Sigmoid colon (tissue), 6 donors: ENCODE measurements at regions not wholly inside any gene's neighbourhood (a gene's known extent, or its start where the extent isn't known, plus 50 kb on each side); places are given as distances from the start of the nearest gene placed in this dataset.

ENCODE experiments used
- DNase-seq: peaks from one replicate; pipeline ENCODE4 v3.0.0-alpha.2; 2019
- H3K27ac ChIP-seq, 4 donors: fragments of 200-600 bp; sonication (generic); one replicate each; pipeline ENCODE4 v1.5.1; 2016 to 2019; ENCODE audit warnings: mild to moderate bottlenecking in 1 of 4
- H3K27me3 ChIP-seq, 3 donors: fragments of 200-600 bp; sonication (generic); one replicate each; pipeline ENCODE4 v1.5.1; 2019; ENCODE audit warnings: mild to moderate bottlenecking in 1 of 3
- H3K36me3 ChIP-seq, 4 donors: fragments of 200-600 bp; sonication (generic); one replicate each; pipeline ENCODE4 v1.5.1; 2016 to 2019
- H3K4me1 ChIP-seq, 4 donors: fragments of 200-600 bp; sonication (generic); one replicate each; pipeline ENCODE4 v1.5.1; 2017 to 2019
- H3K4me3 ChIP-seq, 4 donors: fragments of 200-600 bp; sonication (generic); one replicate each; pipeline ENCODE4 v1.5.1; 2017 to 2019; ENCODE audit warnings: mild to moderate bottlenecking in 2 of 4, moderate library complexity in 1 of 4
- H3K9me3 ChIP-seq, 4 donors: fragments of 200-600 bp in 3 of 4; sonication (generic) in 3 of 4; one replicate each; pipeline versions ENCODE4 v1.5.1 to v1.6.1; 2013 to 2019
- EP300 ChIP-seq, 4 donors: sonication (generic); formaldehyde crosslinking; IDR thresholded peaks; one replicate each; pipeline ENCODE4 v1.6.1; 2017; ENCODE audit warnings: antibody characterized with exemption in 4 of 4
- POLR2A ChIP-seq, 2 donors: fragments of 450-650 bp; IDR thresholded peaks; one replicate each; pipeline ENCODE4 v1.6.1; 2016; ENCODE audit warnings: antibody characterized with exemption in 2 of 2, mild to moderate bottlenecking in 2 of 2, moderate library complexity in 2 of 2
- POLR2AphosphoS5 ChIP-seq, 4 donors: sonication (generic); formaldehyde crosslinking; IDR thresholded peaks; one replicate each; pipeline ENCODE4 v1.6.1; 2017; ENCODE audit warnings: antibody characterized with exemption in 4 of 4
- WGBS, 2 donors: extraction: QIAGEN DNeasy Blood & Tissue Kit; methylation state at CpG; one replicate each; pipeline ENCODE4 v1.1.7; 2013; 5-methylcytosine and 5-hydroxymethylcytosine counted together
- intact Hi-C: fragments of 100-400 bp; cut with DNase I; formaldehyde crosslinking; loops from one replicate; pipeline ENCODE4 v1.15.1; 2023
- TF ChIP-seq, protein P1 (sequence below), 4 experiments: fragments of 450-650 bp in 3 of 4; fragments of 200-600 bp in 1 of 4; IDR thresholded peaks; one replicate each; pipeline ENCODE4 v1.5.1; 2016 to 2019; ENCODE audit warnings: antibody characterized with exemption in 4 of 4, mild to moderate bottlenecking in 3 of 4, moderate library complexity in 2 of 4
- donor health status: healthy with polysubstance abuse.
- donor health status: healthy.

DNA sequence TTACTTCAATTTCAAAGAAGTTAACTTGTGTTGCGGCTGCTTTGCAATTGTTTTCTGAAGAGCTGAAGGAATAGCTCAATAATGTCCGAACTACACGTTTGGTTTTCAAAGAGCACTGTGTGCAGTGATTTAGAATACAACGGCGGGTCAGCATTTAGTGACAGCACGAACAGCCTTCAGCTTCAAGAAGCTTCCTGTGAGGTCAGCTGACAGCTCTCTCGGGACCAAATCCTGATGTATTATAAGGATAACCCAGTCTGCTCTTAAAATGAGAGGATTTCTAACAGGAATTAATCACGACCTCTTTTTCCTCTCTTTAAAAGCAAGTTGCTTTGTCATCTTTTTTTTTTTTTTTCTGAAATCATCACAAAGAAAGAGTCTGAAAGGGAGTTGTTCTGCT is 97.9 kb upstream of the UNC13C start:
- 62 to 81% methylated on average over 8 of the region's 8 CpGs for WGBS, 2 donors
- no peak for TF ChIP-seq POLR2A (IDR thresholded peaks at IDR 0.05)
- no peak for TF ChIP-seq EP300 (IDR thresholded peaks at IDR 0.05)
- TF ChIP-seq, protein P1, sequence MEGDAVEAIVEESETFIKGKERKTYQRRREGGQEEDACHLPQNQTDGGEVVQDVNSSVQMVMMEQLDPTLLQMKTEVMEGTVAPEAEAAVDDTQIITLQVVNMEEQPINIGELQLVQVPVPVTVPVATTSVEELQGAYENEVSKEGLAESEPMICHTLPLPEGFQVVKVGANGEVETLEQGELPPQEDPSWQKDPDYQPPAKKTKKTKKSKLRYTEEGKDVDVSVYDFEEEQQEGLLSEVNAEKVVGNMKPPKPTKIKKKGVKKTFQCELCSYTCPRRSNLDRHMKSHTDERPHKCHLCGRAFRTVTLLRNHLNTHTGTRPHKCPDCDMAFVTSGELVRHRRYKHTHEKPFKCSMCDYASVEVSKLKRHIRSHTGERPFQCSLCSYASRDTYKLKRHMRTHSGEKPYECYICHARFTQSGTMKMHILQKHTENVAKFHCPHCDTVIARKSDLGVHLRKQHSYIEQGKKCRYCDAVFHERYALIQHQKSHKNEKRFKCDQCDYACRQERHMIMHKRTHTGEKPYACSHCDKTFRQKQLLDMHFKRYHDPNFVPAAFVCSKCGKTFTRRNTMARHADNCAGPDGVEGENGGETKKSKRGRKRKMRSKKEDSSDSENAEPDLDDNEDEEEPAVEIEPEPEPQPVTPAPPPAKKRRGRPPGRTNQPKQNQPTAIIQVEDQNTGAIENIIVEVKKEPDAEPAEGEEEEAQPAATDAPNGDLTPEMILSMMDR (IDR thresholded peaks at IDR 0.05) = no peak
- no peak for TF ChIP-seq POLR2AphosphoS5 (IDR thresholded peaks at IDR 0.05)
- no peaks in the 10 kb centered on the region for H3K27me3 ChIP-seq
- H3K36me3 ChIP-seq = no peaks in the 10 kb centered on the region
- no peaks in the 10 kb centered on the region for H3K4me1 ChIP-seq
- H3K4me3 ChIP-seq = no peak overlapping the region
- intact Hi-C loops = no loop called here
- DNase-seq = no peak
- H3K27ac ChIP-seq = no peak overlapping the region
- H3K9me3 ChIP-seq = no peaks in the 10 kb centered on the region

DNA sequence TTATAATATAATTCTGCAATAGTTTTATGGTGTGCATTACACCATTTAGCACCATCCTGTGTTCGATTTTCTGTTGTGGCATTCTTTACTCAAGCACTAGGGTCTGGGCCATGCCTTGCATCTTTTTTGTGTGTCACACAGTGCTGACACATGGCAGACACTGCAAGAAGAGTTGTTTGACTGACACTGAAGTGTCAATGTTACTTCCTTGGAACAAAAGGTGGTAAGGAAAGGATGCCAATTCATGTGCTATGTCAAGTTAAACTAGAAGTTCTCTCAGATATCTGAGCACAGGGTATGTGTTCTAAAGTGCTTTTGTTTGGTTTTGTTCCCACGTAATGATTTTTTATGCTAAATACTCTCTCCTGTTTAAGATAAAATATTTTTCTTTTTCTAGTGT is 102.5 kb upstream of the UNC13C start:
- Histone ChIP-seq H3K4me1 (no peaks in the 10 kb centered on the region), H3K27ac (no peak overlapping the region)

DNA sequence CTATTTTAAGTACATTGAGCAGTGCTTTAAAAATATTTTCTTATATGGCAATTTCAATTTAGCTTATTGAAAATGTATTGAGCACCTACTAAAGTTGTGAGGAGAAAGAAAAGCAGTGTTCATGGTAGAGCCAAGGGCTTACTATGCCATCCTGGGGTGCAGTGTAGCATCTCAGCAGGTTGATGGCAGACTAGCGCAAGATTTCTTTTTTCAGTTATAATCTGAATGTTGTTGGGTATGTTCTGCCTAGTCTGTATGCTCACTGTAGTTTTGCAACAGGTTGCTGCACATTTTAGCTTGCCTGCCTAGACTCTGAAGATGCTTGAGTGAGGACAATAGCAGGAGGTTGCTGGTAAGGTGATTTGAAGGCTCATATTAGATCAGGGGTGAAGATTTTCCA is 103.1 kb upstream of the UNC13C start:
- 92 to 93% methylated on average over 1 of the region's 1 CpG for WGBS, 2 donors
- TF ChIP-seq POLR2A (IDR thresholded peaks at IDR 0.05) (no peak), EP300 (IDR thresholded peaks at IDR 0.05) (no peak), POLR2AphosphoS5 (IDR thresholded peaks at IDR 0.05) (no peak)
- TF ChIP-seq, protein P1 (IDR thresholded peaks at IDR 0.05) = no peak
- H3K36me3 ChIP-seq = no peaks in the 10 kb centered on the region
- H3K27ac ChIP-seq = no peak overlapping the region
- no peaks in the 10 kb centered on the region for H3K27me3 ChIP-seq
- H3K4me3 ChIP-seq = no peak overlapping the region
- no peak for DNase-seq
- intact Hi-C loops = no loop called here
- H3K4me1 ChIP-seq = no peaks in the 10 kb centered on the region
- H3K9me3 ChIP-seq = no peaks in the 10 kb centered on the region

More for the DNA sequence above, 102.5 kb upstream of the UNC13C start:
- Histone ChIP-seq H3K27me3 (no peaks in the 10 kb centered on the region), H3K4me3 (no peak overlapping the region), H3K36me3 (no peaks in the 10 kb centered on the region), H3K9me3 (no peaks in the 10 kb centered on the region)
- no peak for TF ChIP-seq POLR2AphosphoS5 (IDR thresholded peaks at IDR 0.05)
- TF ChIP-seq EP300 (IDR thresholded peaks at IDR 0.05) = no peak
- TF ChIP-seq POLR2A (IDR thresholded peaks at IDR 0.05) = no peak
- TF ChIP-seq, protein P1 (IDR thresholded peaks at IDR 0.05) = no peak
- 64 to 76% methylated on average over 2 of the region's 2 CpGs for WGBS, 2 donors
- DNase-seq = no peak
- intact Hi-C loops = no loop called here

DNA sequence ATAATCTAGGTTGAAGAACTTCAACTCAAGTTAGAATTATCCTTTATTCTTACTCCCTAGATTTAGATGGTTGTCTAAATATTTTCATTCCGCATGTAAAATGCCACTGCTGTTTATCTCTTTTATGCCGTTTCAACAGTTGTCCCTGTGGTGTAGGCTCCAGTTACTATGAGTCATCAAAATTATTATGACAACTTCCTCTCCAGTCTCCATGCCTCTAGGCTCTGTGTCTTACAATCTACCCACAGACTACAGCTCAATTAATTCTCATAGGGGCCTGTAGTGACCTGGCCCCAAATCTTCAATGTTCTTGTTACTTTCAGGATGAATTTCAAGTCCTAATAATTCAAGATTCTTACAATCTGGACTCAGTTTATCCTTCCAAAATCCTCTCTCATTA is 105.8 kb upstream of the UNC13C start:
- intact Hi-C loops = no loop called here
- 53 to 63% methylated on average over 2 of the region's 2 CpGs for WGBS, 2 donors
- no peak for TF ChIP-seq POLR2AphosphoS5 (IDR thresholded peaks at IDR 0.05)
- TF ChIP-seq, protein P1 (IDR thresholded peaks at IDR 0.05) = no peak
- TF ChIP-seq POLR2A (IDR thresholded peaks at IDR 0.05) = no peak
- TF ChIP-seq EP300 (IDR thresholded peaks at IDR 0.05) = no peak
- Histone ChIP-seq H3K27me3 (no peaks in the 10 kb centered on the region), H3K27ac (no peak overlapping the region), H3K9me3 (no peaks in the 10 kb centered on the region), H3K4me1 (no peaks in the 10 kb centered on the region), H3K4me3 (no peak overlapping the region), H3K36me3 (no peaks in the 10 kb centered on the region)
- DNase-seq = no peak

DNA sequence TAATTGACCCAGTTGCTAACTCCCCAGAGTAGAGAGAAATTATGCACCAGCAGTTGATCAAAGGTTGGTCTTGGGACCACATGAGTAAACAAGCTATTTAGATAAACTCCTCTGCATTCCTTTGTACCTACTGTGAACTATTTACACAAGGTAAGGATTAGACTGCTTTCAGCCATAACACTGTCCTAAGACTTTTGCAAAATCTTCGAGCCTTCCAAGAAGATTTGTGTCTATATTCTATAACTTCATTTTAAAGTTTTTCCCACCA is 108.5 kb upstream of the UNC13C start:
- Histone ChIP-seq H3K4me1 (no peaks in the 10 kb centered on the region), H3K4me3 (no peak overlapping the region), H3K36me3 (no peaks in the 10 kb centered on the region), H3K27me3 (no peaks in the 10 kb centered on the region), H3K9me3 (no peaks in the 10 kb centered on the region), H3K27ac (no peak overlapping the region)
- intact Hi-C loops = no loop called here
- DNase-seq = no peak
- 0 to 59% methylated on average over 1 of the region's 1 CpG for WGBS, 2 donors
- TF ChIP-seq POLR2AphosphoS5 (IDR thresholded peaks at IDR 0.05) (no peak), POLR2A (IDR thresholded peaks at IDR 0.05) (no peak), EP300 (IDR thresholded peaks at IDR 0.05) (no peak)
- TF ChIP-seq, protein P1 (IDR thresholded peaks at IDR 0.05) = no peak
